ENCODE measurements at regions not wholly inside any gene's neighbourhood (a gene's known extent, or its start where the extent isn't known, plus 50 kb on each side); places are given as distances from the start of the nearest gene placed in this dataset.

DNA sequence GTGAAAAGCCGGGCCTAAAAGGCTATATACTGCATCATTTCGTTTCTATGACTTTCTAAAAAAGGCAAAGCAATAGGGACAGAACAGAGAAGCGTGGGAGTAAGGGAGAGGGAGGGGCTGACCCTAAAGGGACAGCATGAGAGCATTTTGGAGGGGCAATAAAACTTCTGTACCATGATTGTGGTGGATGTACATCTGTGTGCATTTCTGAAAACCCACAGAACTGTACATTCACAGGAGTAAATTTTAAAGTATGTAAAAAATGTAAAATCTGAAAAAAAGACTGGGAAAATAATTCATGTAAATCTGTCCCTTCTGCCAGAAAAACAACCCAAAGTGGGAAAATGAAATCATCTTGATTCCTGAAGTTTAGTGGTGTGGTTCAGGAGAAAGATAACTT lies 235.4 kb downstream of the CENPF start:
- TF ChIP-seq SPI1 (IDR thresholded peaks at IDR 0.05; ENCODE audit: borderline replicate concordance, low read depth) = no peak
- TF ChIP-seq GABPA (IDR thresholded peaks at IDR 0.05; ENCODE audit: low read depth) = no peak
- TF ChIP-seq, protein P1, sequence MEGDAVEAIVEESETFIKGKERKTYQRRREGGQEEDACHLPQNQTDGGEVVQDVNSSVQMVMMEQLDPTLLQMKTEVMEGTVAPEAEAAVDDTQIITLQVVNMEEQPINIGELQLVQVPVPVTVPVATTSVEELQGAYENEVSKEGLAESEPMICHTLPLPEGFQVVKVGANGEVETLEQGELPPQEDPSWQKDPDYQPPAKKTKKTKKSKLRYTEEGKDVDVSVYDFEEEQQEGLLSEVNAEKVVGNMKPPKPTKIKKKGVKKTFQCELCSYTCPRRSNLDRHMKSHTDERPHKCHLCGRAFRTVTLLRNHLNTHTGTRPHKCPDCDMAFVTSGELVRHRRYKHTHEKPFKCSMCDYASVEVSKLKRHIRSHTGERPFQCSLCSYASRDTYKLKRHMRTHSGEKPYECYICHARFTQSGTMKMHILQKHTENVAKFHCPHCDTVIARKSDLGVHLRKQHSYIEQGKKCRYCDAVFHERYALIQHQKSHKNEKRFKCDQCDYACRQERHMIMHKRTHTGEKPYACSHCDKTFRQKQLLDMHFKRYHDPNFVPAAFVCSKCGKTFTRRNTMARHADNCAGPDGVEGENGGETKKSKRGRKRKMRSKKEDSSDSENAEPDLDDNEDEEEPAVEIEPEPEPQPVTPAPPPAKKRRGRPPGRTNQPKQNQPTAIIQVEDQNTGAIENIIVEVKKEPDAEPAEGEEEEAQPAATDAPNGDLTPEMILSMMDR (IDR thresholded peaks at IDR 0.05; ENCODE audit: insufficient read depth, low read length) = no peak

Data from HL-60 (cell line).